ENCODE measurements at regions not wholly inside any gene's neighbourhood (a gene's known extent, or its start where the extent isn't known, plus 50 kb on each side); places are given as distances from the start of the nearest gene placed in this dataset.

GRCh38 chr1:17927952-17928351 lies 172.8 kb downstream of the ACTL8 start:
- ChIA-PET POLR2A (no interaction called here), CTCF (no interaction called here)
- H3K27ac ChIP-seq (ENCODE audit: low read length): no peak overlapping the region
- no peaks in the 10 kb centered on the region for H3K9me3 ChIP-seq
- no peak for DNase-seq
- H3K4me3 Mint-ChIP-seq: no peak overlapping the region
- H3K36me3 Mint-ChIP-seq: no peaks in the 10 kb centered on the region
- no peaks in the 10 kb centered on the region for H3K36me3 ChIP-seq (ENCODE audit: control insufficient read depth in 2 of 2, extremely low read depth in 1 of 2, insufficient read depth in 1 of 2, low read length in 1 of 2)
- no peaks in the 10 kb centered on the region for H3K4me1 ChIP-seq (ENCODE audit: control insufficient read depth in 1 of 2, extremely low read depth in 1 of 2, insufficient read depth in 2 of 2, low read length in 2 of 2)
- H3K27me3 Mint-ChIP-seq: peaks cover 18 to 21% of the 10 kb centered on the region in 2 donors
- no peaks in the 10 kb centered on the region for H3K4me1 Mint-ChIP-seq
- H3K4me3 ChIP-seq (ENCODE audit: control insufficient read depth in 1 of 2, extremely low read depth in 1 of 2, low read length in 1 of 2): no peak overlapping the region
- no peak overlapping the region for H3K27ac Mint-ChIP-seq
- ATAC-seq (replicated peaks in 1 of 4): no peak
- peaks cover 0 to 9% (median 0%) of the 10 kb centered on the region in 3 donors for H3K9me3 Mint-ChIP-seq
- WGBS (ENCODE audit: insufficient coverage): no CpG with 5 or more reads among the region's 7 CpGs
- peaks cover 0 to 42% of the 10 kb centered on the region in 2 experiments for H3K27me3 ChIP-seq (replicated peaks in 1 of 2; ENCODE audit: control insufficient read depth in 2 of 2, extremely low read depth in 1 of 2, insufficient read depth in 2 of 2, low read length in 1 of 2)

GRCh38 chr1:17929224-17929623 lies 174.1 kb downstream of the ACTL8 start:
- Histone ChIP-seq H3K4me3 (ENCODE audit: control insufficient read depth in 1 of 2, extremely low read depth in 1 of 2, low read length in 1 of 2) (no peak overlapping the region), H3K4me1 (ENCODE audit: control insufficient read depth in 1 of 2, extremely low read depth in 1 of 2, insufficient read depth in 2 of 2, low read length in 2 of 2) (no peaks in the 10 kb centered on the region), H3K27me3 (replicated peaks in 1 of 2; ENCODE audit: control insufficient read depth in 2 of 2, extremely low read depth in 1 of 2, insufficient read depth in 2 of 2, low read length in 1 of 2) (peaks cover 0 to 43% of the 10 kb centered on the region in 2 experiments), H3K9me3 (no peaks in the 10 kb centered on the region), H3K27ac (ENCODE audit: low read length) (no peak overlapping the region), H3K36me3 (ENCODE audit: control insufficient read depth in 2 of 2, extremely low read depth in 1 of 2, insufficient read depth in 1 of 2, low read length in 1 of 2) (no peaks in the 10 kb centered on the region)
- Mint-ChIP-seq H3K9me3 (peaks cover 0 to 9% (median 0%) of the 10 kb centered on the region in 3 donors), H3K27me3 (peaks cover 5 to 14% of the 10 kb centered on the region in 2 donors), H3K4me1 (no peaks in the 10 kb centered on the region), H3K27ac (no peak overlapping the region), H3K4me3 (no peak overlapping the region), H3K36me3 (no peaks in the 10 kb centered on the region)
- no peak for ATAC-seq (replicated peaks in 1 of 4)
- DNase-seq: no peak
- POLR2A ChIA-PET: no interaction called here
- 76% methylated on average over 2 of the region's 6 CpGs for WGBS (ENCODE audit: insufficient coverage)
- CTCF ChIA-PET: no interaction called here

GRCh38 chr1:17930635-17931034 lies 175.5 kb downstream of the ACTL8 start:
- POLR2A ChIA-PET: no interaction called here
- no peak for ATAC-seq (replicated peaks in 1 of 4)
- CTCF ChIA-PET: no interaction called here
- no peaks in the 10 kb centered on the region for H3K36me3 ChIP-seq (ENCODE audit: control insufficient read depth in 2 of 2, extremely low read depth in 1 of 2, insufficient read depth in 1 of 2, low read length in 1 of 2)
- peaks cover 3 to 14% of the 10 kb centered on the region in 2 donors for H3K27me3 Mint-ChIP-seq
- H3K9me3 ChIP-seq: no peaks in the 10 kb centered on the region
- H3K4me3 ChIP-seq (ENCODE audit: control insufficient read depth in 1 of 2, extremely low read depth in 1 of 2, low read length in 1 of 2): no peak overlapping the region
- H3K4me3 Mint-ChIP-seq: no peak overlapping the region
- no peaks in the 10 kb centered on the region for H3K36me3 Mint-ChIP-seq
- peaks cover 0 to 9% (median 0%) of the 10 kb centered on the region in 3 donors for H3K9me3 Mint-ChIP-seq
- 52% methylated on average over 2 of the region's 4 CpGs for WGBS (ENCODE audit: insufficient coverage)
- no peak for DNase-seq
- no peak overlapping the region for H3K27ac Mint-ChIP-seq
- H3K4me1 ChIP-seq (ENCODE audit: control insufficient read depth in 1 of 2, extremely low read depth in 1 of 2, insufficient read depth in 2 of 2, low read length in 2 of 2): no peaks in the 10 kb centered on the region
- peaks cover 0 to 41% of the 10 kb centered on the region in 2 experiments for H3K27me3 ChIP-seq (replicated peaks in 1 of 2; ENCODE audit: control insufficient read depth in 2 of 2, extremely low read depth in 1 of 2, insufficient read depth in 2 of 2, low read length in 1 of 2)
- H3K4me1 Mint-ChIP-seq: no peaks in the 10 kb centered on the region
- H3K27ac ChIP-seq (ENCODE audit: low read length): no peak overlapping the region

- H3K36me3 ChIP-seq (ENCODE audit: control insufficient read depth in 2 of 2, extremely low read depth in 1 of 2, insufficient read depth in 1 of 2, low read length in 1 of 2): no peaks in the 10 kb centered on the region
- no peak overlapping the region for H3K4me3 Mint-ChIP-seq
- no peak overlapping the region for H3K27ac Mint-ChIP-seq
- WGBS (ENCODE audit: insufficient coverage): no CpG with 5 or more reads among the region's 4 CpGs
- peaks cover 8 to 16% of the 10 kb centered on the region in 2 donors for H3K27me3 Mint-ChIP-seq
- no peak overlapping the region for H3K4me3 ChIP-seq (ENCODE audit: control insufficient read depth in 1 of 2, extremely low read depth in 1 of 2, low read length in 1 of 2)
- DNase-seq (no peak), ATAC-seq (replicated peaks in 1 of 4) (no peak)
- H3K9me3 ChIP-seq: no peaks in the 10 kb centered on the region
- no peak overlapping the region for H3K27ac ChIP-seq (ENCODE audit: low read length)
- CTCF ChIA-PET: no interaction called here
- H3K4me1 ChIP-seq (ENCODE audit: control insufficient read depth in 1 of 2, extremely low read depth in 1 of 2, insufficient read depth in 2 of 2, low read length in 2 of 2): no peaks in the 10 kb centered on the region
- POLR2A ChIA-PET: no interaction called here
- peaks cover 0 to 9% (median 3%) of the 10 kb centered on the region in 3 donors for H3K9me3 Mint-ChIP-seq
- peaks cover 0 to 33% of the 10 kb centered on the region in 2 experiments for H3K27me3 ChIP-seq (replicated peaks in 1 of 2; ENCODE audit: control insufficient read depth in 2 of 2, extremely low read depth in 1 of 2, insufficient read depth in 2 of 2, low read length in 1 of 2)
- H3K36me3 Mint-ChIP-seq: no peaks in the 10 kb centered on the region
- no peaks in the 10 kb centered on the region for H3K4me1 Mint-ChIP-seq
Observed at GRCh38 chr1:17932164-17932563, 175.4 kb upstream of the IGSF21 start.

- H3K36me3 Mint-ChIP-seq: no peaks in the 10 kb centered on the region
- no peak overlapping the region for H3K4me3 Mint-ChIP-seq
- Histone ChIP-seq H3K4me3 (ENCODE audit: control insufficient read depth in 1 of 2, extremely low read depth in 1 of 2, low read length in 1 of 2) (no peak overlapping the region), H3K4me1 (ENCODE audit: control insufficient read depth in 1 of 2, extremely low read depth in 1 of 2, insufficient read depth in 2 of 2, low read length in 2 of 2) (no peaks in the 10 kb centered on the region), H3K9me3 (no peaks in the 10 kb centered on the region), H3K36me3 (ENCODE audit: control insufficient read depth in 2 of 2, extremely low read depth in 1 of 2, insufficient read depth in 1 of 2, low read length in 1 of 2) (no peaks in the 10 kb centered on the region), H3K27ac (ENCODE audit: low read length) (no peak overlapping the region), H3K27me3 (replicated peaks in 1 of 2; ENCODE audit: control insufficient read depth in 2 of 2, extremely low read depth in 1 of 2, insufficient read depth in 2 of 2, low read length in 1 of 2) (peaks cover 0 to 28% of the 10 kb centered on the region in 2 experiments)
- no peaks in the 10 kb centered on the region for H3K4me1 Mint-ChIP-seq
- peaks cover 7 to 11% of the 10 kb centered on the region in 2 donors for H3K27me3 Mint-ChIP-seq
- POLR2A ChIA-PET: no interaction called here
- H3K27ac Mint-ChIP-seq: no peak overlapping the region
- 83% methylated on average over 5 of the region's 7 CpGs for WGBS (ENCODE audit: insufficient coverage)
- no peak for DNase-seq
- CTCF ChIA-PET: no interaction called here
- no peak for ATAC-seq (replicated peaks in 1 of 4)
- H3K9me3 Mint-ChIP-seq: peaks cover 0 to 9% (median 4%) of the 10 kb centered on the region in 3 donors
Observed at GRCh38 chr1:17933501-17933900, 174.1 kb upstream of the IGSF21 start.

GRCh38 chr1:17933971-17934370 lies 173.6 kb upstream of the IGSF21 start:
- no peaks in the 10 kb centered on the region for H3K36me3 Mint-ChIP-seq
- Histone ChIP-seq H3K9me3 (no peaks in the 10 kb centered on the region), H3K27me3 (replicated peaks in 1 of 2; ENCODE audit: control insufficient read depth in 2 of 2, extremely low read depth in 1 of 2, insufficient read depth in 2 of 2, low read length in 1 of 2) (peaks cover 0 to 23% of the 10 kb centered on the region in 2 experiments), H3K27ac (ENCODE audit: low read length) (no peak overlapping the region), H3K4me1 (ENCODE audit: control insufficient read depth in 1 of 2, extremely low read depth in 1 of 2, insufficient read depth in 2 of 2, low read length in 2 of 2) (no peaks in the 10 kb centered on the region), H3K36me3 (ENCODE audit: control insufficient read depth in 2 of 2, extremely low read depth in 1 of 2, insufficient read depth in 1 of 2, low read length in 1 of 2) (no peaks in the 10 kb centered on the region), H3K4me3 (ENCODE audit: control insufficient read depth in 1 of 2, extremely low read depth in 1 of 2, low read length in 1 of 2) (no peak overlapping the region)
- peaks cover 7 to 11% of the 10 kb centered on the region in 2 donors for H3K27me3 Mint-ChIP-seq
- WGBS (ENCODE audit: insufficient coverage): 100% methylated on average over 1 of the region's 5 CpGs
- DNase-seq (no peak), ATAC-seq (replicated peaks in 1 of 4) (no peak)
- ChIA-PET CTCF (no interaction called here), POLR2A (no interaction called here)
- H3K4me1 Mint-ChIP-seq: no peaks in the 10 kb centered on the region
- peaks cover 0 to 9% (median 4%) of the 10 kb centered on the region in 3 donors for H3K9me3 Mint-ChIP-seq
- no peak overlapping the region for H3K4me3 Mint-ChIP-seq
- no peak overlapping the region for H3K27ac Mint-ChIP-seq

GRCh38 chr1:17935230-17935629 lies 172.4 kb upstream of the IGSF21 start:
- ChIA-PET CTCF (no interaction called here), POLR2A (no interaction called here)
- Histone ChIP-seq H3K27ac (ENCODE audit: low read length) (no peak overlapping the region), H3K36me3 (ENCODE audit: control insufficient read depth in 2 of 2, extremely low read depth in 1 of 2, insufficient read depth in 1 of 2, low read length in 1 of 2) (no peaks in the 10 kb centered on the region), H3K4me3 (ENCODE audit: control insufficient read depth in 1 of 2, extremely low read depth in 1 of 2, low read length in 1 of 2) (no peak overlapping the region), H3K9me3 (no peaks in the 10 kb centered on the region), H3K4me1 (ENCODE audit: control insufficient read depth in 1 of 2, extremely low read depth in 1 of 2, insufficient read depth in 2 of 2, low read length in 2 of 2) (no peaks in the 10 kb centered on the region), H3K27me3 (replicated peaks in 1 of 2; ENCODE audit: control insufficient read depth in 2 of 2, extremely low read depth in 1 of 2, insufficient read depth in 2 of 2, low read length in 1 of 2) (peaks cover 0 to 17% of the 10 kb centered on the region in 2 experiments)
- ATAC-seq (replicated peaks in 1 of 4) (no peak), DNase-seq (no peak)
- H3K27ac Mint-ChIP-seq: no peak overlapping the region
- 81% methylated on average over 3 of the region's 6 CpGs for WGBS (ENCODE audit: insufficient coverage)
- peaks cover 10 to 11% of the 10 kb centered on the region in 2 donors for H3K27me3 Mint-ChIP-seq
- peaks cover 0 to 9% (median 4%) of the 10 kb centered on the region in 3 donors for H3K9me3 Mint-ChIP-seq
- H3K36me3 Mint-ChIP-seq: no peaks in the 10 kb centered on the region
- H3K4me3 Mint-ChIP-seq: no peak overlapping the region
- no peaks in the 10 kb centered on the region for H3K4me1 Mint-ChIP-seq

Data from T-cell (primary cell).